HL-60 (cell line): ENCODE measurements at regions not wholly inside any gene's neighbourhood (a gene's known extent, or its start where the extent isn't known, plus 50 kb on each side); places are given as distances from the start of the nearest gene placed in this dataset.

Source experiments
- DNase-seq, 2 experiments: peaks; one replicate each; pipeline ENCODE4 v3.0.0-alpha.2; 2010 to 2020; ENCODE audit warnings: low read depth in 1 of 2, low spot score in 1 of 2
- H3K27ac ChIP-seq: fragments of 250-450 bp; sonication (Bioruptor Pico); replicated peaks from 2 replicates; pipeline ENCODE4 v1.5.1; 2020; ENCODE audit warnings: mild to moderate bottlenecking, moderate library complexity
- H3K27me3 ChIP-seq: fragments of 250-450 bp; sonication (Bioruptor Pico); 2 replicates; pipeline ENCODE4 v1.5.1; 2021; ENCODE audit warnings: mild to moderate bottlenecking, moderate library complexity; ENCODE audit not compliant: insufficient read depth, poor library complexity, severe bottlenecking
- H3K4me3 ChIP-seq: replicated peaks from 2 replicates; pipeline ENCODE4 v1.5.1; 2011; ENCODE audit warnings: mild to moderate bottlenecking, control low read depth, low read length; ENCODE audit not compliant: insufficient read depth
- GABPA ChIP-seq: IDR thresholded peaks from 2 replicates; pipeline ENCODE4 v1.6.1; 2012; ENCODE audit warnings: low read depth
- POLR2AphosphoS5 ChIP-seq: IDR thresholded peaks from 2 replicates; pipeline ENCODE4 v1.6.1; 2012; ENCODE audit warnings: low read depth
- SPI1 ChIP-seq: IDR thresholded peaks from 2 replicates; pipeline ENCODE4 v1.6.1; 2012; ENCODE audit warnings: low read depth, mild to moderate bottlenecking, borderline replicate concordance
- TF ChIP-seq, protein P1 (sequence below): IDR thresholded peaks from one replicate; pipeline ENCODE4 v1.5.1; 2011; ENCODE audit warnings: low read length, control low read depth, inconsistent platforms; ENCODE audit not compliant: insufficient read depth
- TF ChIP-seq, protein P2 (sequence below): IDR thresholded peaks from 2 replicates; pipeline ENCODE4 v1.6.1; 2012; ENCODE audit warnings: low read depth; ENCODE audit not compliant: insufficient replicate concordance

DNA sequence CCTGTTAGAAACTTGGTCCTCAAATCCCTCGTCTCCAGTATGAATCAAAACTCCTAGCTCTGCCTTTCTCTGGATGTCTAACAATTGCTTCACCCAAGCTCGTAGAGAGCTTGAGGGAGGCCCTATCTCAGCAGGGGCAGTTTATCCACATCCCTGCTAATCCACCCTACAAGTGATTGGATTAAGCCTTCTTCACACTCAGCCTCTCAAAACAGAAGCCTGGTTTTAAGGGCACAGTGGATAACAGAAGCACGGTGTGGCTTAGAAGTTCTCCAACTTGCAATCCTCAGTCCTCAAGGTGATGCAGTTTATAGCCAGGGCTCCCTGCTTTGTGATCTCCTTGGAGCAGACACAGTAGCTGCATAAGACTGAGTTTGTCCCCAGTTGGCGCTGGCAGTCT, 383.9 kb downstream of the KIF16B start:
- DNase-seq, result no peak
- Histone ChIP-seq H3K27me3 (no peaks in the 10 kb centered on the region), H3K4me3 (no peak overlapping the region), H3K27ac (no peak overlapping the region)
- TF ChIP-seq, protein P1, sequence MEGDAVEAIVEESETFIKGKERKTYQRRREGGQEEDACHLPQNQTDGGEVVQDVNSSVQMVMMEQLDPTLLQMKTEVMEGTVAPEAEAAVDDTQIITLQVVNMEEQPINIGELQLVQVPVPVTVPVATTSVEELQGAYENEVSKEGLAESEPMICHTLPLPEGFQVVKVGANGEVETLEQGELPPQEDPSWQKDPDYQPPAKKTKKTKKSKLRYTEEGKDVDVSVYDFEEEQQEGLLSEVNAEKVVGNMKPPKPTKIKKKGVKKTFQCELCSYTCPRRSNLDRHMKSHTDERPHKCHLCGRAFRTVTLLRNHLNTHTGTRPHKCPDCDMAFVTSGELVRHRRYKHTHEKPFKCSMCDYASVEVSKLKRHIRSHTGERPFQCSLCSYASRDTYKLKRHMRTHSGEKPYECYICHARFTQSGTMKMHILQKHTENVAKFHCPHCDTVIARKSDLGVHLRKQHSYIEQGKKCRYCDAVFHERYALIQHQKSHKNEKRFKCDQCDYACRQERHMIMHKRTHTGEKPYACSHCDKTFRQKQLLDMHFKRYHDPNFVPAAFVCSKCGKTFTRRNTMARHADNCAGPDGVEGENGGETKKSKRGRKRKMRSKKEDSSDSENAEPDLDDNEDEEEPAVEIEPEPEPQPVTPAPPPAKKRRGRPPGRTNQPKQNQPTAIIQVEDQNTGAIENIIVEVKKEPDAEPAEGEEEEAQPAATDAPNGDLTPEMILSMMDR, result no peak
- TF ChIP-seq GABPA (no peak), SPI1 (no peak), POLR2AphosphoS5 (no peak)
- TF ChIP-seq, protein P2, sequence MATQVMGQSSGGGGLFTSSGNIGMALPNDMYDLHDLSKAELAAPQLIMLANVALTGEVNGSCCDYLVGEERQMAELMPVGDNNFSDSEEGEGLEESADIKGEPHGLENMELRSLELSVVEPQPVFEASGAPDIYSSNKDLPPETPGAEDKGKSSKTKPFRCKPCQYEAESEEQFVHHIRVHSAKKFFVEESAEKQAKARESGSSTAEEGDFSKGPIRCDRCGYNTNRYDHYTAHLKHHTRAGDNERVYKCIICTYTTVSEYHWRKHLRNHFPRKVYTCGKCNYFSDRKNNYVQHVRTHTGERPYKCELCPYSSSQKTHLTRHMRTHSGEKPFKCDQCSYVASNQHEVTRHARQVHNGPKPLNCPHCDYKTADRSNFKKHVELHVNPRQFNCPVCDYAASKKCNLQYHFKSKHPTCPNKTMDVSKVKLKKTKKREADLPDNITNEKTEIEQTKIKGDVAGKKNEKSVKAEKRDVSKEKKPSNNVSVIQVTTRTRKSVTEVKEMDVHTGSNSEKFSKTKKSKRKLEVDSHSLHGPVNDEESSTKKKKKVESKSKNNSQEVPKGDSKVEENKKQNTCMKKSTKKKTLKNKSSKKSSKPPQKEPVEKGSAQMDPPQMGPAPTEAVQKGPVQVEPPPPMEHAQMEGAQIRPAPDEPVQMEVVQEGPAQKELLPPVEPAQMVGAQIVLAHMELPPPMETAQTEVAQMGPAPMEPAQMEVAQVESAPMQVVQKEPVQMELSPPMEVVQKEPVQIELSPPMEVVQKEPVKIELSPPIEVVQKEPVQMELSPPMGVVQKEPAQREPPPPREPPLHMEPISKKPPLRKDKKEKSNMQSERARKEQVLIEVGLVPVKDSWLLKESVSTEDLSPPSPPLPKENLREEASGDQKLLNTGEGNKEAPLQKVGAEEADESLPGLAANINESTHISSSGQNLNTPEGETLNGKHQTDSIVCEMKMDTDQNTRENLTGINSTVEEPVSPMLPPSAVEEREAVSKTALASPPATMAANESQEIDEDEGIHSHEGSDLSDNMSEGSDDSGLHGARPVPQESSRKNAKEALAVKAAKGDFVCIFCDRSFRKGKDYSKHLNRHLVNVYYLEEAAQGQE, result no peak

DNA sequence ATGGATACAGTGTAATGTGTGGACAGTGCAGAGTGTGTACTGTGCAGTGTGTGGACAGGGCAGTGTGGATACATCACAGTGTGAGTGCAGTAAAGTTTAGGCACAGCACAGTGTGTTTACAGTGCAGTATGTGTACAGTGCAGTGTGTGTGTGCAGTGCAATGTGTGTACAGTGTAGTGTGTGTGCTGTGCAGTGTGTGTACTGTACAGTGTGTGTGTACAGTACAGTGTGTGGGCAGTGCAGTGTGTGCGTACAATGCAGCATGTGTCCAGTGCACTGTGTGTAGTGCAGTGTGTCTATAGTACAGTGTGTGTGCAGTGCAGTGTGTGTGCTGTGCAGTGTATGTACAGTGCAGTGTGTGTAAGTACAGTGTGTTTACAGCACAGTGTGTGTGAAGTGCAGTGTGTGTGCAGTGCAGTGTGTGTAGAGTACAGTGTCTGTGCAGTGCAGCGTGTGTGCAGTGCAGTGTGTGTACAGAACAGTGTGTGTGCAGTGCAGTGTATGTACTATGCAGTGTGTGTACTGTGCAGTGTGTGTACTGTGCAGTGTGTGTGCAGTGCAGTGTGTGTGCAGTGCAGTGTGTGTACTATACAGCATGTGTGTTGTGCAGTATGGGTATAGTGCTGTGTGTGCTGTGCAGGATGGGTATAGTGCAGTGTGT, 385.2 kb downstream of the KIF16B start:
- H3K27me3 ChIP-seq, result no peaks in the 10 kb centered on the region
- no peak overlapping the region for H3K4me3 ChIP-seq
- TF ChIP-seq, protein P2, result no peak
- TF ChIP-seq SPI1 (no peak), POLR2AphosphoS5 (no peak), GABPA (no peak)
- TF ChIP-seq, protein P1, result no peak
- DNase-seq, result no peak
- no peak overlapping the region for H3K27ac ChIP-seq

GRCh38 chr20:16179919-16180318, 393.3 kb downstream of the KIF16B start:
- no peaks in the 10 kb centered on the region for H3K27me3 ChIP-seq
- no peak overlapping the region for H3K27ac ChIP-seq
- no peak overlapping the region for H3K4me3 ChIP-seq
- TF ChIP-seq POLR2AphosphoS5 (no peak), SPI1 (no peak), GABPA (no peak)
- TF ChIP-seq, protein P2, result no peak
- TF ChIP-seq, protein P1, result no peak
- no peak for DNase-seq
